Prostate gland (tissue), 2 donors: ENCODE measurements at regions not wholly inside any gene's neighbourhood (a gene's known extent, or its start where the extent isn't known, plus 50 kb on each side); places are given as distances from the start of the nearest gene placed in this dataset.

Experiments
- CTCF ChIP-seq, 4 experiments: fragments of 200-600 bp in 2 of 4; fragments of 450-650 bp in 2 of 4; sonication (generic) in 2 of 4; IDR thresholded peaks; 1 replicate in 3 of 4; 2 replicates in 1 of 4; pipeline ENCODE4 v1.5.1; 2016 to 2019; ENCODE audit warnings: antibody characterized with exemption in 4 of 4, mild to moderate bottlenecking in 2 of 4, moderate library complexity in 2 of 4
- POLR2AphosphoS5 ChIP-seq: sonication (generic); formaldehyde crosslinking; IDR thresholded peaks from one replicate; pipeline ENCODE4 v1.6.1; 2017; ENCODE audit warnings: antibody characterized with exemption

DNA sequence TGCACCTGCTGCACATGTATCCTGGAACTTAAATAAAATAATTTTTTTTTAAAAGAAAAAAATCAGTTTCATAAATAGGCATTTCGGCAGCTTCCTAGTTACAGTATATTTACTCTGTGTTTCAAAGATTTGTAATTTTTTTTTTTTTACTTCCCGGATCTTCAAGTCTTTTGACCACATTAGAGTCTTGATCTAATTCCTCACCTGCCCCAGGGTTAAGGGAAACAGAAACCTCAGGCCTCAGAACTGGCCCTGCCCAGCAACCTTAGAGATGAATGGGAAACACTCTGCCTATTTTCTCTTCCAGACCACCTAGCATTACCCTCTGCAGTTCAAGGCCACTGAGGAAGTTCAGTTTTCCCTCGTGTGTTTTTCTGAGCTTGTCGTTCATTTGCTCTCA is 304.0 kb downstream of the MAF start:
- TF ChIP-seq POLR2AphosphoS5 (no peak), CTCF (IDR thresholded peaks at IDR 0.05) (no peak)
